H9 (cell line): ENCODE measurements at regions not wholly inside any gene's neighbourhood (a gene's known extent, or its start where the extent isn't known, plus 50 kb on each side); places are given as distances from the start of the nearest gene placed in this dataset.

ENCODE experiments used
- DNase-seq: peaks from one replicate; pipeline ENCODE4 v3.0.0-alpha.2; 2017
- H2AFZ ChIP-seq: one replicate; pipeline ENCODE4 v1.6.1; 2013; ENCODE audit warnings: mild to moderate bottlenecking, low read length, control low read depth, moderate library complexity
- H2AK5ac ChIP-seq: 2 replicates; pipeline ENCODE4 v1.6.1; 2013; ENCODE audit warnings: low read length, control low read depth, mixed read lengths; ENCODE audit not compliant: insufficient read length
- H2BK120ac ChIP-seq: one replicate; pipeline ENCODE4 v1.6.1; 2013; ENCODE audit warnings: low read depth, mild to moderate bottlenecking, low read length, control low read depth, inconsistent platforms; ENCODE audit not compliant: poor library complexity, severe bottlenecking
- H2BK12ac ChIP-seq: 2 replicates; pipeline ENCODE4 v1.6.1; 2013; ENCODE audit warnings: low read length, control low read depth, mixed read lengths, low read depth; ENCODE audit not compliant: insufficient read length
- H2BK15ac ChIP-seq: 2 replicates; pipeline ENCODE4 v1.6.1; 2013; ENCODE audit warnings: low read depth, low read length, control low read depth
- H2BK20ac ChIP-seq: one replicate; pipeline ENCODE4 v1.6.1; 2013; ENCODE audit warnings: low read depth, mild to moderate bottlenecking, low read length, control low read depth, inconsistent platforms; ENCODE audit not compliant: poor library complexity, severe bottlenecking
- H2BK5ac ChIP-seq: 2 replicates; pipeline ENCODE4 v1.6.1; 2013; ENCODE audit warnings: low read length, control low read depth, mixed read lengths; ENCODE audit not compliant: insufficient read length
- H3K14ac ChIP-seq: 2 replicates; pipeline ENCODE4 v1.6.1; 2013; ENCODE audit warnings: low read length, control low read depth; ENCODE audit not compliant: insufficient read depth
- H3K18ac ChIP-seq: 2 replicates; pipeline ENCODE4 v1.6.1; 2013; ENCODE audit warnings: low read depth, mild to moderate bottlenecking, mixed read lengths, low read length, control low read depth; ENCODE audit not compliant: insufficient read length
- H3K23ac ChIP-seq: 2 replicates; pipeline ENCODE4 v1.6.1; 2013; ENCODE audit warnings: low read length, control low read depth, mixed read lengths, low read depth; ENCODE audit not compliant: insufficient read length
- H3K23me2 ChIP-seq: 2 replicates; pipeline ENCODE4 v1.6.1; 2013; ENCODE audit warnings: low read depth, mild to moderate bottlenecking, mixed read lengths, low read length, control low read depth; ENCODE audit not compliant: insufficient read length, poor library complexity, severe bottlenecking
- H3K27ac ChIP-seq: 2 replicates; pipeline ENCODE4 v1.5.1; 2013; ENCODE audit warnings: low read length, control low read depth, mixed read lengths, low read depth; ENCODE audit not compliant: insufficient read length
- H3K27me3 ChIP-seq: 2 replicates; pipeline ENCODE4 v1.6.1; 2013; ENCODE audit warnings: low read length, control low read depth, inconsistent platforms; ENCODE audit not compliant: insufficient read depth
- H3K4ac ChIP-seq: 2 replicates; pipeline ENCODE4 v1.6.1; 2013; ENCODE audit warnings: low read depth, mild to moderate bottlenecking, control low read depth, inconsistent platforms, low read length, moderate library complexity
- H3K4me1 ChIP-seq: 2 replicates; pipeline ENCODE4 v1.6.1; 2013; ENCODE audit warnings: low read length, control low read depth, inconsistent platforms; ENCODE audit not compliant: insufficient read depth
- H3K4me2 ChIP-seq: 2 replicates; pipeline ENCODE4 v1.6.1; 2013; ENCODE audit warnings: low read length, control low read depth, mixed read lengths; ENCODE audit not compliant: insufficient read length, insufficient read depth
- H3K56ac ChIP-seq: 2 replicates; pipeline ENCODE4 v1.6.1; 2013; ENCODE audit warnings: low read depth, mild to moderate bottlenecking, mixed read lengths, low read length, control low read depth; ENCODE audit not compliant: insufficient read length
- H3K79me1 ChIP-seq: 2 replicates; pipeline ENCODE4 v1.6.1; 2013; ENCODE audit warnings: low read depth, mild to moderate bottlenecking, moderate library complexity, low read length, control low read depth, inconsistent platforms; ENCODE audit not compliant: insufficient read depth, poor library complexity, severe bottlenecking
- H3K79me2 ChIP-seq: 2 replicates; pipeline ENCODE4 v1.6.1; 2013; ENCODE audit warnings: low read length, control low read depth, inconsistent platforms; ENCODE audit not compliant: insufficient read depth
- H3K9ac ChIP-seq: 2 replicates; pipeline ENCODE4 v1.6.1; 2013; ENCODE audit warnings: low read length, control low read depth, mixed read lengths; ENCODE audit not compliant: insufficient read length; ENCODE audit errors: extremely low read depth
- H3K9me3 ChIP-seq: one replicate; pipeline ENCODE4 v1.6.1; 2013; ENCODE audit warnings: low read depth, low read length, inconsistent platforms; ENCODE audit not compliant: control insufficient read depth
- H3T11ph ChIP-seq: one replicate; pipeline ENCODE4 v1.6.1; 2013; ENCODE audit warnings: mild to moderate bottlenecking, low read length, control low read depth, inconsistent platforms
- H4K20me1 ChIP-seq: one replicate; pipeline ENCODE4 v1.6.1; 2013; ENCODE audit not compliant: control insufficient read depth, insufficient read length, insufficient read depth
- H4K5ac ChIP-seq: 2 replicates; pipeline ENCODE4 v1.6.1; 2013; ENCODE audit warnings: low read depth, mild to moderate bottlenecking, mixed read lengths, low read length, control low read depth; ENCODE audit not compliant: insufficient read length
- H4K8ac ChIP-seq: replicated peaks from 2 replicates; pipeline ENCODE4 v1.6.1; 2013; ENCODE audit warnings: low read length, control low read depth, mixed read lengths, low read depth; ENCODE audit not compliant: insufficient read length
- H4K91ac ChIP-seq: 2 replicates; pipeline ENCODE4 v1.6.1; 2013; ENCODE audit warnings: low read depth, mild to moderate bottlenecking, moderate library complexity, mixed read lengths, low read length, control low read depth; ENCODE audit not compliant: insufficient read length
- H3K27ac Mint-ChIP-seq, 3 experiments: 2 replicates in 2 of 3; 3 replicates in 1 of 3; pipeline ENCODE4 v1.8.0; 2020 to 2021; ENCODE audit warnings: mixed read lengths in 3 of 3, mild to moderate bottlenecking in 1 of 3, moderate library complexity in 1 of 3
- H3K27me3 Mint-ChIP-seq: 2 replicates; pipeline ENCODE4 v1.8.0; 2021; ENCODE audit warnings: low read depth, mild to moderate bottlenecking, moderate library complexity, mixed read lengths
- H3K36me3 Mint-ChIP-seq, 3 experiments: 2 replicates in 2 of 3; 3 replicates in 1 of 3; pipeline ENCODE4 v1.8.0; 2020 to 2021; ENCODE audit warnings: low read depth in 3 of 3, mixed read lengths in 3 of 3; ENCODE audit not compliant: insufficient read depth in 1 of 3
- H3K4me1 Mint-ChIP-seq, 2 experiments: 2 replicates each; pipeline ENCODE4 v1.8.0; 2020; ENCODE audit warnings: mixed read lengths in 2 of 2
- H3K4me3 Mint-ChIP-seq, 2 experiments: 2 replicates in 1 of 2; 3 replicates in 1 of 2; pipeline ENCODE4 v1.8.0; 2020 to 2021; ENCODE audit warnings: mild to moderate bottlenecking in 2 of 2, mixed read lengths in 2 of 2, moderate library complexity in 1 of 2
- H3K9me3 Mint-ChIP-seq, 2 experiments: 2 replicates in 1 of 2; 3 replicates in 1 of 2; pipeline ENCODE4 v1.8.0; 2020; ENCODE audit warnings: mild to moderate bottlenecking in 2 of 2, mixed read lengths in 2 of 2, moderate library complexity in 1 of 2
- WGBS: extraction: QIAGEN DNeasy Blood & Tissue Kit; methylation state at CpG from one replicate; pipeline ENCODE4 v1.1.7; 2013; ENCODE audit warnings: missing lambda C conversion rate, low lambda C conversion rate, mixed read lengths; ENCODE audit not compliant: insufficient read length; ENCODE audit errors: extremely low coverage; 5-methylcytosine and 5-hydroxymethylcytosine counted together
- TF ChIP-seq, protein P1 (sequence below): fragments of 200-600 bp; sonication (generic); conservative IDR thresholded peaks from 3 replicates; pipeline ENCODE4 v1.8.0; 2021; ENCODE audit warnings: antibody characterized with exemption, mild to moderate bottlenecking

- Histone ChIP-seq H4K91ac (no peak overlapping the region), H2AFZ (no peak overlapping the region), H3K79me1 (no peaks in the 10 kb centered on the region), H4K8ac (no peak overlapping the region), H3K23ac (no peak overlapping the region), H3K9ac (no peak overlapping the region), H3K4me2 (no peak overlapping the region), H3K9me3 (peaks cover 6% of the 10 kb centered on the region), H2BK120ac (no peak overlapping the region), H3K56ac (no peak overlapping the region), H2BK12ac (no peak overlapping the region), H2BK20ac (no peak overlapping the region), H2BK15ac (no peak overlapping the region), H3K79me2 (no peaks in the 10 kb centered on the region), H3T11ph (no peak overlapping the region), H2AK5ac (no peak overlapping the region), H3K4me1 (no peaks in the 10 kb centered on the region), H3K27me3 (no peaks in the 10 kb centered on the region), H2BK5ac (no peak overlapping the region), H3K18ac (no peak overlapping the region), H3K27ac (no peak overlapping the region), H3K4ac (no peak overlapping the region), H4K20me1 (no peaks in the 10 kb centered on the region), H3K23me2 (no peaks in the 10 kb centered on the region), H3K14ac (no peak overlapping the region; the same call in 1 of the 2 replicates), H4K5ac (no peak overlapping the region)
- Mint-ChIP-seq H3K36me3 (no peaks in the 10 kb centered on the region; a peak in 2 of 7 replicates), H3K4me3 (no peak overlapping the region), H3K27ac (no peak overlapping the region), H3K9me3 (peaks cover 7 to 10% of the 10 kb centered on the region in 2 experiments; a peak in 4 of 5 replicates), H3K27me3 (peaks cover 12% of the 10 kb centered on the region), H3K4me1 (peaks cover 3 to 7% of the 10 kb centered on the region in 2 experiments; a peak in 2 of 4 replicates)
- TF ChIP-seq, protein P1, sequence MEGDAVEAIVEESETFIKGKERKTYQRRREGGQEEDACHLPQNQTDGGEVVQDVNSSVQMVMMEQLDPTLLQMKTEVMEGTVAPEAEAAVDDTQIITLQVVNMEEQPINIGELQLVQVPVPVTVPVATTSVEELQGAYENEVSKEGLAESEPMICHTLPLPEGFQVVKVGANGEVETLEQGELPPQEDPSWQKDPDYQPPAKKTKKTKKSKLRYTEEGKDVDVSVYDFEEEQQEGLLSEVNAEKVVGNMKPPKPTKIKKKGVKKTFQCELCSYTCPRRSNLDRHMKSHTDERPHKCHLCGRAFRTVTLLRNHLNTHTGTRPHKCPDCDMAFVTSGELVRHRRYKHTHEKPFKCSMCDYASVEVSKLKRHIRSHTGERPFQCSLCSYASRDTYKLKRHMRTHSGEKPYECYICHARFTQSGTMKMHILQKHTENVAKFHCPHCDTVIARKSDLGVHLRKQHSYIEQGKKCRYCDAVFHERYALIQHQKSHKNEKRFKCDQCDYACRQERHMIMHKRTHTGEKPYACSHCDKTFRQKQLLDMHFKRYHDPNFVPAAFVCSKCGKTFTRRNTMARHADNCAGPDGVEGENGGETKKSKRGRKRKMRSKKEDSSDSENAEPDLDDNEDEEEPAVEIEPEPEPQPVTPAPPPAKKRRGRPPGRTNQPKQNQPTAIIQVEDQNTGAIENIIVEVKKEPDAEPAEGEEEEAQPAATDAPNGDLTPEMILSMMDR = no peak
- no CpG with 5 or more reads among the region's 37 CpGs for WGBS
- no peak for DNase-seq
Observed at GRCh38 chr4:3670521-3671519, 95.4 kb upstream of the ADRA2C start.
